Uterus (tissue), 3 donors: ENCODE measurements at regions not wholly inside any gene's neighbourhood (a gene's known extent, or its start where the extent isn't known, plus 50 kb on each side); places are given as distances from the start of the nearest gene placed in this dataset.

Source experiments
- DNase-seq, 2 donors: peaks; one replicate each; pipeline ENCODE4 v3.0.0-alpha.2; 2019 to 2020
- H3K27ac ChIP-seq, 2 donors: fragments of 200-600 bp; sonication (generic); 1 replicate in 1 of 2; 2 replicates in 1 of 2; pipeline ENCODE4 v1.5.1; 2016 to 2018
- H3K27me3 ChIP-seq, 2 donors: fragments of 200-600 bp; sonication (generic); one replicate each; pipeline ENCODE4 v1.5.1; 2018 to 2019; ENCODE audit warnings: control low read depth in 1 of 2
- H3K36me3 ChIP-seq, 2 donors: fragments of 200-600 bp; sonication (generic); one replicate each; pipeline ENCODE4 v1.5.1; 2019; ENCODE audit warnings: control low read depth in 1 of 2
- H3K4me1 ChIP-seq, 2 donors: fragments of 200-600 bp; sonication (generic); one replicate each; pipeline ENCODE4 v1.5.1; 2018 to 2019; ENCODE audit warnings: control low read depth in 1 of 2
- H3K4me3 ChIP-seq, 2 donors: fragments of 200-600 bp; sonication (generic); 1 replicate in 1 of 2; 2 replicates in 1 of 2; pipeline ENCODE4 v1.5.1; 2018 to 2019; ENCODE audit warnings: mild to moderate bottlenecking in 1 of 2
- H3K9me3 ChIP-seq, 2 donors: fragments of 200-600 bp; sonication (generic); one replicate each; pipeline ENCODE4 v1.5.1; 2019; ENCODE audit warnings: control low read depth in 1 of 2
- CTCF ChIP-seq, 4 experiments: fragments of 200-600 bp in 2 of 4; fragments of 450-650 bp in 2 of 4; sonication (generic) in 2 of 4; IDR thresholded peaks; one replicate each; pipeline ENCODE4 v1.5.1; 2016 to 2019; ENCODE audit warnings: antibody characterized with exemption in 4 of 4, mild to moderate bottlenecking in 2 of 4, moderate library complexity in 1 of 4
- POLR2A ChIP-seq, 2 donors: fragments of 450-650 bp; IDR thresholded peaks; one replicate each; pipeline ENCODE4 v1.6.1; 2016; ENCODE audit warnings: antibody characterized with exemption in 2 of 2, mild to moderate bottlenecking in 1 of 2, moderate library complexity in 1 of 2
- intact Hi-C: fragments of 100-400 bp; cut with DNase I; formaldehyde crosslinking; loops from one replicate; pipeline ENCODE4 v1.15.1; 2023; ENCODE audit warnings: low total_unique reads
- donor health status: DM: yes; HTN: yes; CAD: no.

- Histone ChIP-seq H3K27me3 (no peaks in the 10 kb centered on the region), H3K4me3 (no peak overlapping the region), H3K4me1 (no peaks in the 10 kb centered on the region), H3K36me3 (no peaks in the 10 kb centered on the region), H3K9me3 (no peaks in the 10 kb centered on the region), H3K27ac (no peak overlapping the region)
- no peak for DNase-seq
- TF ChIP-seq CTCF (IDR thresholded peaks at IDR 0.05) (no peak), POLR2A (IDR thresholded peaks at IDR 0.05) (no peak)
- intact Hi-C loops, result no loop called here
Measured at GRCh38 chr18:78859686-78860085, 119.9 kb upstream of the SALL3 start.

- Histone ChIP-seq H3K27me3 (no peaks in the 10 kb centered on the region), H3K9me3 (no peaks in the 10 kb centered on the region), H3K36me3 (no peaks in the 10 kb centered on the region), H3K4me3 (no peak overlapping the region), H3K4me1 (no peaks in the 10 kb centered on the region), H3K27ac (no peak overlapping the region)
- intact Hi-C loops, result no loop called here
- DNase-seq, result no peak
- TF ChIP-seq CTCF (IDR thresholded peaks at IDR 0.05), result no peak
- TF ChIP-seq POLR2A (IDR thresholded peaks at IDR 0.05), result no peak
Measured at GRCh38 chr18:78860117-78860516, 119.5 kb upstream of the SALL3 start.

GRCh38 chr18:78861116-78861515 is 118.5 kb upstream of the SALL3 start:
- TF ChIP-seq POLR2A (IDR thresholded peaks at IDR 0.05) (no peak), CTCF (IDR thresholded peaks at IDR 0.05) (no peak)
- Histone ChIP-seq H3K9me3 (no peaks in the 10 kb centered on the region), H3K4me3 (no peak overlapping the region), H3K36me3 (no peaks in the 10 kb centered on the region), H3K27ac (no peak overlapping the region), H3K4me1 (no peaks in the 10 kb centered on the region), H3K27me3 (no peaks in the 10 kb centered on the region)
- DNase-seq, result no peak
- intact Hi-C loops, result no loop called here

- Histone ChIP-seq H3K27me3 (no peaks in the 10 kb centered on the region), H3K4me3 (no peak overlapping the region), H3K27ac (no peak overlapping the region), H3K9me3 (no peaks in the 10 kb centered on the region), H3K4me1 (no peaks in the 10 kb centered on the region), H3K36me3 (no peaks in the 10 kb centered on the region)
- DNase-seq, result no peak
- TF ChIP-seq POLR2A (IDR thresholded peaks at IDR 0.05) (no peak), CTCF (IDR thresholded peaks at IDR 0.05) (no peak)
- intact Hi-C loops, result no loop called here
Measured at GRCh38 chr18:78861706-78862105, 117.9 kb upstream of the SALL3 start.

DNA sequence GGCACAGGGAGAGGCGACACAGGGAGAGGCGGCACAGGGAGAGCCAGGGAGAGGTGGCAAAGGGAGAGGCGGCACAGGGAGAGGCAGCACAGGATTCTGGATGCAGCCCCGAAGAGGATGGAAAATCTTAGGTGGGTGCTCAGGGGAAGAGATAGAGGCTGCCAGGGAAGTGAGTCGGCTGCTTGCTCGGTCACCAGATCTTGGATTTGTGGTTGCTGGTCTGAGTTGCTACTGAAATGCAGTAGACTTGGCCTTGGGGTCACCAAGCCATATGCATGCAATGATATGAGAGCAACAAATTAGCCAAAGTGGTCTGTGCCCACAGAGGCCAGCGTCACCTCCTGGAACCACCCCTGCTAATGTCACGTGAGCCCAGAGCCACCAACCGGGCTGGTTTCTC is 117.2 kb upstream of the SALL3 start:
- DNase-seq, result no peak
- Histone ChIP-seq H3K36me3 (no peaks in the 10 kb centered on the region), H3K27ac (no peak overlapping the region), H3K27me3 (no peaks in the 10 kb centered on the region), H3K4me1 (no peaks in the 10 kb centered on the region), H3K9me3 (no peaks in the 10 kb centered on the region), H3K4me3 (no peak overlapping the region)
- TF ChIP-seq CTCF (IDR thresholded peaks at IDR 0.05) (no peak), POLR2A (IDR thresholded peaks at IDR 0.05) (no peak)
- intact Hi-C loops, result no loop called here
